NCI-H1092 treated with DMSO at 0.1 percent for 48 hours (cell line): ENCODE measurements at regions not wholly inside any gene's neighbourhood (a gene's known extent, or its start where the extent isn't known, plus 50 kb on each side); places are given as distances from the start of the nearest gene placed in this dataset.
"Not testable (repeated sequence)": the region's sequence is repeated elsewhere in the genome, so short reads cannot be mapped to it uniquely, and the experiment has no call there.

Source experiments
- DNase-seq: peaks from one replicate; lab custom pipeline; 2025; lab: John Stamatoyannopoulos, UW

- DNase-seq = no peak
These were observed 2031.8 kb upstream of the CDH6 start for GRCh38 chr5:29161399-29162291.

- DNase-seq = no peak
These were observed 2035.5 kb upstream of the CDH6 start for GRCh38 chr5:29157975-29158374.

GRCh38 chr5:29150840-29151239, 2042.6 kb upstream of the CDH6 start:
- DNase-seq = no peak

- no peak for DNase-seq
These were observed 2044.9 kb upstream of the CDH6 start for GRCh38 chr5:29148581-29148980.

- no peak for DNase-seq
These were observed 2045.4 kb upstream of the CDH6 start for GRCh38 chr5:29148073-29148472.

DNA sequence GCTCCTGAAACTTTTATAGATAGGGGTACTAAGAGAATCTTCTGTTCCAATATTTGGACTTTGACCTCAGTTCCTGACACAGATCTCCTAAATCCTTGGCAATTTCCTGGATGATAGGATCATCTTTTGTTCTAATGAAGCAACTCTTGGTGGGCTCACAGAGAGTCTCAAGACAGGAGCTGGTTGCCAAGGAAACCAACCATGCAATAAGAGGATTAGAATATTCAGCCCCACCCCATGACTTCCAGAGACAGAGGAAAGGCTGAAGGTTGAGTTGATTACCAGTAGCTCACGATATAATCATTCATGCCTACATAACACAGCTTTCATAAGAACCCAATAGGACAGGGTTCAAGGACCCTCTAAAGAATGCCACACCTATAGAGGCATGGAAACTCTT, 2050.2 kb upstream of the CDH6 start:
- DNase-seq = no peak

DNA sequence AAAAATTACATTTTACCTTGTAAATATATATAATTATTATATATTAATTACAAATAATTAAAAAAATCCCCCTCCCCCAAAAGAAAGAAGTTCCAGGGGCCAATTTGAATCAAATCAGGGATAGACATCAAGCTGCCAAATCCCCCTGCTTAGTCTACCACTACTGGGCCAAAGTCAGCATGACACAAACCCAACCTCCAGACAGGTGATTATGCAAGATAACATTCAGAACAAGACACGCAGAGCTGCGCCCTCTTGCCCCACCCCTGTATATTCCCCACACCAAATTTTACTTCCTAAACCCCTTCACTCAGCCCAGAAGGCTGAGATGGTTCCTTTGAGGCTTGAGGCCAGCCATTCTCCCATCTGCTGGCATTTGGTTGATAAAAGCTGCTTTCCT, 2059.1 kb upstream of the CDH6 start:
- DNase-seq = no peak

GRCh38 chr5:29131285-29131684, 2062.2 kb upstream of the CDH6 start:
- DNase-seq = no peak

DNA sequence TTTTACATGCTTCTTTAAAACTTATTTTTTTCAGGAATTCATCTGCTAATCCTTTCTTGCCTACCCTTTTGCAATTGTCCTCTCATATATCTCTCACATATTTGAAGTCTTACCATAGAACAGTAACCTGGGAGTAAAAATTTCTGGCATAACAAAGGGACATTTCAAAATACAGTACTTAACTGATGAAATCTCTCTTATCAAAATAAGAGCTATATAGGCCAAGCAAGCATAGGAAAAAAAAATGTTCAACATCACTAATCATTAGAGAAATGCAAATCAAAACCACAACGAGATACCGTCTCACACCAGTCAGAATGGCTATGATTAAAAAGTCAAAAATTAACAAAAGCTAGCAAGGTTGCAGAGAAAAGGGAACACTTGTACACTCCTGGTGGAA, 2062.7 kb upstream of the CDH6 start:
- DNase-seq = no peak

- DNase-seq = not testable (repeated sequence)
These were observed 2065.8 kb upstream of the CDH6 start for GRCh38 chr5:29127524-29128156.

DNA sequence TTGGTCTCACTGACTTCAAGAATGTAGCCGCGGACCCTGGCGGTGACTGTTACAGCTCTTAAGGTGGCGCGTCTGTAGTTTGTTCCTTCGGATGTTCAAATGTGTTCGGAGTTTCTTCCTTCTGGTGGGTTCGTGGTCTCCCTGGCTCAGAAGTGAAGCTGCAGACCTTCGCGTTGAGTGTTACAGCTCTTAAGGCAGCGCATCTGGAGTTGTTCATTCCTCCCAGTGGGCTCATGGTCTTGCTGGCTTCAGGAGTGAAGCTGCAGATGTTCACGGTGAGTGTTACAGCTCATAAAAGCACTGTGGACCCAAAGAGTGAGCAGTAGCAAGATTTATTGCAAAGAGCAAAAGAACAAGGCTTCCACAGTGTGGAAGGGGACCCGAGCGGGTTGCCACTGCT, 2067.0 kb upstream of the CDH6 start:
- not testable (repeated sequence) for DNase-seq

DNA sequence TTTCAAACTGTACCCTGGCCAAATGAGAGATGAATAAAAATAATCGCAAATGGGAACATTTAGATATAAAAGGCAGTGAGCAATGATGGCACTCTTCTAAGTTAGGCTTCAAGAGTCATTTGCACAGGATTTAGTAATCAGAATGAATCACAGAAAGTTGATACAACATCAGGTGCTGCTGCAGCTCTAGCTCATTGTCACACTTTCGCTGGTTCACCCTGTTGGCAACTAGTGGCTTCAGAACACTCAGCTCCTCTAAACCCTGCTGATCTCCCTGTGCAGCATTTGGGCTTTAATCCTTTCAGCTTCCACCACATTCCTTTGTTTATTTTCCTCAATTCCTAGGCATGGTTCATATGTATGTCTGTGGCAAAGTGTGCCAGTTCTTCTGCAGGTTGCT, 2071.2 kb upstream of the CDH6 start:
- no peak for DNase-seq

GRCh38 chr5:29114331-29114768, 2076.0 kb upstream of the CDH9 start:
- no peak for DNase-seq

- no peak for DNase-seq
These were observed 2075.1 kb upstream of the CDH9 start for GRCh38 chr5:29113516-29113915.

DNA sequence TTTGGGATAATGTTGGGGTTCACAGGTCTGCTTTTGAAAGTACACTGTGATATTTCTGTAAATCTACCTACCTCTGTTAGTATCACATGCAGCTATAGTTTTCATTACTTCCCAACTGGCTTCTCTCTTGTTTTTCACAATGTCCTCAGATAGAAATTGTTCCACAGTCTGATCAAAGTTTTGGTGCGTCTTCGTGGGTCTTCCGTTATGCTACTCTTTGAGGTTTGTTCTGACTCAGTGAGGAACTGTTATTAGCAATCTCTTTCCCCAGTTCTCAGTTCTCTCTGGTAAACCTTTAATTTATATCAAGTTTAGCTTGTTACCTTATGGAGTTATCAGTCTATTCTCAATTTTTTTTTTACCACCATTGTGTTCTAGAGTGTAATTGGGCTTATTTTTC, 2061.2 kb upstream of the CDH9 start:
- no peak for DNase-seq

GRCh38 chr5:29089591-29090130, 2051.3 kb upstream of the CDH9 start:
- DNase-seq = no peak

DNA sequence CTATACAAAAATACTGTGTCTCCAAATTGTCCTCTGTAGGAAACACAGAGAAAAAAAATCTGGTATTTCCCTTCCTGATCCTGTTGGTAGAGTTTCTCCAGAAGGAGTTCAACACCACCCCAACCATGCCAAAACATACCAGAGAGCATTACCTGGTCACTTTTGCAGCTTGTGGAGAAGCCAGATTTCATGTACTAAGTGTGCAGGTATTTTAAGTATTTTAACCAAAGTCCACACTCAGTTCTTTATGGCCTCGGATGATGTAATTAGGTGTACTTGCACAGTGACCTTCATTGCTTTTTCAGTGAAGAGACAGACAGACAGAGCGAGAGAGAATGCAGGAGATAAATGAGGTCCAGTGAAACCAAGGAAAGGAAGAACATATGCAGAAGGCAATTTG, 2046.8 kb upstream of the CDH9 start:
- no peak for DNase-seq

GRCh38 chr5:29079771-29080170, 2041.4 kb upstream of the CDH9 start:
- DNase-seq = no peak

DNA sequence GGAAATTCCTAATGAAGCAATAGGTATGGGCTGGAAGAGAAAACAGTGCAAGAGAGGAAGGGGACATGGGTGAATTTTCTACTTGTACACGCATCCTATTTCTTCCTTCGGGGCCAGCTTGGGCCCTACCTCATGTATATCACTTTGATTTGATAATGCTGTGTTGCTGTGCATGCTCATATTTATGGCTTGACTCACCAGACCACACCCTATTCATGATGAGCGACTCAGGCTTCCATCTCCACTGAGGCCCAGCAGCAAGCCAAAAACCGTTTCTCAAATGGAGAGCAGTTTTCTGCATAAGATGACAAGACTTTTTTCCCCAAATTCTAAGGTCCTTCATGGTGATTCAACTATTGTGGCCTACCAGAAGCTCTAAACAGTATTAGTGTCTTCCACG, 2039.1 kb upstream of the CDH9 start:
- no peak for DNase-seq

GRCh38 chr5:29069104-29069402, 2030.7 kb upstream of the CDH9 start:
- DNase-seq = no peak

DNA sequence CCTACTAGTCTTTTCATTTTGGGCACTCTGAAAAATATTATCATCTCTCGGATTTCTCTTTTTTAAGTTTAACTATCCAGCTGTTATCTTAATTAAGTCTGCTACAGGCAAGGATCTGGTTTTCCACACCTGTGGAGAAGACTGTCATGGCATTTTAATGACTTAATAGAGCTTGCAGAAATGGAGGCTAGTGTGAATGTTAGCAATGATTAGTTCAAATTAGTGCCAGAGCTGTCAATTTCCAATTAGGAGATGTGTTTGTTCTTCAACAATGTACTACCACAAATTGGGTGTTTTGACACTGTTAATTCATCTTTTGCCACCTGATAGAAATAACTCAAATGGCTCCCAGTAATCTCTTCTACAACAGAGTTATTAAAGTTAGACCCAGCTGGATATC, 2023.0 kb upstream of the CDH9 start:
- no peak for DNase-seq

- DNase-seq = no peak
These were observed 2016.3 kb upstream of the CDH9 start for GRCh38 chr5:29054694-29055093.

DNA sequence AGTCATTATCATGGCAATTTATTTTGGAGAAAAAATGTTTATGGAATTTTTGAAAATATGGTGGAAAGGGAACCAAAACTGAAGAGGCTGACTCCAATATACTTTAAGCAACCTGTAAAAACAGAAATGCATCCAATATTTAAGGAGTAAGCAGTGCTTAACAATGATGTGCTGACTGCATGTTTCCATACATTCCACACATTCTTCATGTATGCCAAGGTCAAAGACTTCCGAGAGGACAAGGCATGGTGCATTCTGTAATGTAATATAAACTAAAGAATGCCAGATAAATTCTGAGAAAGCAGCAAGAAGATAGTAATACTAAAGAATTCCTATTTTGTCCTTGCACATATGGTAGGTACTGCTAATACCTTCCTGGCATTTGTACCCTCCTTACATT, 2015.9 kb upstream of the CDH9 start:
- no peak for DNase-seq

DNA sequence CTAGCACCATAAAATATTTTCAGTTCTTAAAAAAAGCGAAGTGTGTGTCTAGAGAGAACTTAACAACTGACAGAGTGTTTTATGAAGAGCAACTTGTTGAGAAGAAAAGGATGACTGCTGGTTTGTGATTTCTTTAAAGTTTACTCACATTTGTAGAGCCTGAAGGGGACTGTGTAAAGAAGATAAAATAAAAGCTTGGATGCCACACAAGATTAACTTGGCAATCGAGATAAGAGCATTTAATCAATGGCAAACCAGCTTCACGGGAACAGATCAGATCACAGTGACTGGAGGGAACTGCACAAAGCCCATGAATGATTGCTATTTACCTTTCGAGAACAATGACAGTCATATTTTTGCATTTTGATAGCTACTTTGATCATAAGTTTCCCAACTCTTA, 2013.1 kb upstream of the CDH9 start:
- no peak for DNase-seq
